ENCODE measurements at regions not wholly inside any gene's neighbourhood (a gene's known extent, or its start where the extent isn't known, plus 50 kb on each side); places are given as distances from the start of the nearest gene placed in this dataset.

- ChIA-PET POLR2A (no interaction called here), CTCF (interaction anchor here (0.6 kb wide), 1 partner anchor 73 kb away, joined by 3 read pairs; no protein-coding TSS in a partner anchor)
- FAIRE-seq = no peak
- no peak for DNase-seq (ENCODE audit: low read depth in 1 of 2, low spot score in 1 of 2)
- 9% methylated on average over 5 of the region's 5 CpGs for WGBS (ENCODE audit: missing lambda C conversion rate)
- ATAC-seq = no peak; a peak in 1 of 6 replicates
- Histone ChIP-seq H3K4me3 (no peak overlapping the region), H3K9me3 (peaks cover 3% of the 10 kb centered on the region; the same call in 1 of the 3 replicates), H3K4me2 (no peak overlapping the region), H3K4me1 (no peaks in the 10 kb centered on the region), H3K27ac (no peak overlapping the region)
- TF ChIP-seq PHF8 (IDR thresholded peaks at IDR 0.05; ENCODE audit: borderline replicate concordance, low read depth) = no peak
- TF ChIP-seq ELK1 (IDR thresholded peaks at IDR 0.05; ENCODE audit: low read depth, low read length) = no peak
- no peak for TF ChIP-seq REST (IDR thresholded peaks at IDR 0.05)
- no peak for TF ChIP-seq RFX5 (IDR thresholded peaks at IDR 0.05)
- no peak for TF ChIP-seq ZSCAN20 (CRISPR knock-in tag; IDR thresholded peaks at IDR 0.05)
- TF ChIP-seq FOSL2 (IDR thresholded peaks at IDR 0.05) = no peak
- no peak for TF ChIP-seq FOSL2 (CRISPR knock-in tag; IDR thresholded peaks at IDR 0.05)
- no peak for TF ChIP-seq HOXA7 (CRISPR knock-in tag; IDR thresholded peaks at IDR 0.05)
- TF ChIP-seq NPAS2 (CRISPR knock-in tag; IDR thresholded peaks at IDR 0.05; ENCODE audit: borderline replicate concordance) = no peak
- no peak for TF ChIP-seq HOXB5 (CRISPR knock-in tag; IDR thresholded peaks at IDR 0.05)
- TF ChIP-seq JUNB (IDR thresholded peaks at IDR 0.05) = no peak
- no peak for TF ChIP-seq HDAC2 (IDR thresholded peaks at IDR 0.05)
- TF ChIP-seq FOSB (CRISPR knock-in tag; IDR thresholded peaks at IDR 0.05) = no peak
- TF ChIP-seq E2F6 (IDR thresholded peaks at IDR 0.05; ENCODE audit: borderline replicate concordance, low read depth) = no peak
- TF ChIP-seq CTCF (IDR thresholded peaks at IDR 0.05) = no peak
These were observed 95.3 kb downstream of the SEM1 start for GRCh38 chr7:96614154-96614867.

- ChIA-PET CTCF (interaction anchor here (1.0 kb wide), 1 partner anchor 10 kb away, joined by 3 read pairs; no protein-coding TSS in a partner anchor), POLR2A (no interaction called here)
- no peak overlapping the region for H3K4me2 ChIP-seq
- H3K4me1 ChIP-seq = no peaks in the 10 kb centered on the region
- ATAC-seq = no peak
- 8% methylated on average over 1 of the region's 1 CpG for WGBS (ENCODE audit: missing lambda C conversion rate)
- FAIRE-seq = no peak
- no peak overlapping the region for H3K4me3 ChIP-seq
- H3K9me3 ChIP-seq = peaks cover 3% of the 10 kb centered on the region; the same call in 1 of the 3 replicates
- DNase-seq (ENCODE audit: low read depth in 1 of 2, low spot score in 1 of 2) = no peak
- H3K27ac ChIP-seq = no peak overlapping the region
- TF ChIP-seq EHMT2 (IDR thresholded peaks at IDR 0.05; ENCODE audit: low read depth) = no peak
These were observed 97.6 kb downstream of the SEM1 start for GRCh38 chr7:96612034-96612433.

Data from A549 (cell line).